SK-N-SH (cell line): ENCODE measurements at regions not wholly inside any gene's neighbourhood (a gene's known extent, or its start where the extent isn't known, plus 50 kb on each side); places are given as distances from the start of the nearest gene placed in this dataset.

Source experiments
- CTCF ChIP-seq: fragments of 200-600 bp; sonication (generic); IDR thresholded peaks from 2 replicates; pipeline ENCODE4 v1.6.1; 2017; ENCODE audit warnings: antibody characterized with exemption, mild to moderate bottlenecking, moderate library complexity
- FOXM1 ChIP-seq: IDR thresholded peaks from 2 replicates; pipeline ENCODE4 v1.4.0; 2012; ENCODE audit warnings: low read depth, mild to moderate bottlenecking
- JUND ChIP-seq: IDR thresholded peaks from 2 replicates; pipeline ENCODE4 v1.4.0; 2012
- POLR2AphosphoS5 ChIP-seq: IDR thresholded peaks from 2 replicates; pipeline ENCODE4 v1.6.1; 2012; ENCODE audit warnings: low read depth, low read length

- TF ChIP-seq CTCF: no peak
- no peak for TF ChIP-seq POLR2AphosphoS5
- TF ChIP-seq JUND: no peak
- TF ChIP-seq FOXM1: no peak
Observed at GRCh38 chr2:122358729-122359128, 603.3 kb downstream of the TSN start.
